Activated T-cell treated with anti-CD3 and anti-CD28 coated beads for 4 hours (primary cell): ENCODE measurements at regions not wholly inside any gene's neighbourhood (a gene's known extent, or its start where the extent isn't known, plus 50 kb on each side); places are given as distances from the start of the nearest gene placed in this dataset.
"Not testable (repeated sequence)": the region's sequence is repeated elsewhere in the genome, so short reads cannot be mapped to it uniquely, and the experiment has no call there.

ENCODE experiments used
- DNase-seq: peaks from one replicate; pipeline ENCODE4 v3.0.0-alpha.2; 2020

DNA sequence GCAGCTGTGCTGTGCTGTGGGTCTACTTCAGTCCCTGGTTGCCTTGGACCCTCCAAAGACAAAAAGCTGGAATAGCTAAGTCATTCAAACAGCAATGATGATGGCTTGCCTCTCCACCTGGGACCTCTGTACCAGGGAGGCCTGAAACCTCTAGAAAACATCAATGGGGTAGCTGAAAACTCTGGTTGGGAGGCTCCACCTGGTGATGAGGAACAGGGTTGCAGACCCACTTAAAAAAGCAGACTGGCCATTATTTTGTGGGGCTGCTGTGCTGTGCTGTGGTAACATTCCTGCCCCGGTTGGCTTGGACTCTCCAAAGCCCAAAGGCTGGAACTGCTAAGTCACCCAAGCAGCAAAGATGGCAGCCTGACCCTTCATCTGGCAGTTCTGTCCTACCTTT, 839.3 kb upstream of the ARRDC3 start:
- no peak for DNase-seq

DNA sequence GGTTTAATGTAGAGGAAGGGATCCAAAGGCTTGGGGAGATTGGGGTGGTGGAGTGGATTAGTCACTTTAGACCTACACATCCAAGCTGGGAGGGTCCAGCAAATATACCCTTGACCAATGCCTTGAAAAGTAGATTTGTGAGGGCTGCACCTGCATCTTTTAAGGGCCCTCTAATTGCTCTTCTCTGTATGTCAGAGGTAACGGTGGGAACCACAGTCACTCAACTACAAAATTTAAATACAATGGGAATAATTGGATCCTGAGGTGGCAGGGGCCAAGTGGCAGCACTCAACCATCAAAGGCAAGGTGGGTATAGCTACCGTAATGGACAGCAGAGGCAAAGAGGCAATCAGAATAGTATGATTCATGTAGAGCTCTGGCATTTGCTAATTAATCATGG, 833.7 kb upstream of the ARRDC3 start:
- not testable (repeated sequence) for DNase-seq

- DNase-seq = no peak
Observed at GRCh38 chr5:92215116-92215515, 832.0 kb upstream of the ARRDC3 start.

GRCh38 chr5:92208265-92208664, 825.1 kb upstream of the ARRDC3 start:
- no peak for DNase-seq

GRCh38 chr5:92207151-92207550, 824.0 kb upstream of the ARRDC3 start:
- DNase-seq = no peak

DNA sequence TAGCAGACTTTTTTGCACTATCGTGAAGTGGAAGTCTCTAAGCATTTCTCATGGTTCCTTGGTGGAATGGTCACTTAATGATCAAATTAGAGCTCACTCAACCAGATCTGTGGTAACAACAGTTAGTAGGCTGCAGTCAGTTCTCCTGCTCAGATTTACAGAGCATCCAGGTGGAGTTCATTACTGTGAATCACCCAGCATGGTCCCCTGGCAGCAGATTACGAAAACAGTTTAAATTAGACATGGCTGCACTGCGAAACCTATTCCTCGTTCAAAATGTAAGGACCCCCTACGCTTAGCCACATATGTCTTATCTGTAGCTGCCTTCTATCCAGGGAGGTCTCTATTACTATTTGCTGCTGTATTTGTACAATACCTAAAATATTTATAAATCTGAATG, 823.6 kb upstream of the ARRDC3 start:
- DNase-seq = no peak

GRCh38 chr5:92199035-92199434, 815.9 kb upstream of the ARRDC3 start:
- DNase-seq = not testable (repeated sequence)

- no peak for DNase-seq
Observed at GRCh38 chr5:92181656-92182055, 798.5 kb upstream of the ARRDC3 start.

- no peak for DNase-seq
Observed at GRCh38 chr5:92180391-92180790, 797.3 kb upstream of the ARRDC3 start.

GRCh38 chr5:92179651-92180050, 796.5 kb upstream of the ARRDC3 start:
- DNase-seq = no peak

DNA sequence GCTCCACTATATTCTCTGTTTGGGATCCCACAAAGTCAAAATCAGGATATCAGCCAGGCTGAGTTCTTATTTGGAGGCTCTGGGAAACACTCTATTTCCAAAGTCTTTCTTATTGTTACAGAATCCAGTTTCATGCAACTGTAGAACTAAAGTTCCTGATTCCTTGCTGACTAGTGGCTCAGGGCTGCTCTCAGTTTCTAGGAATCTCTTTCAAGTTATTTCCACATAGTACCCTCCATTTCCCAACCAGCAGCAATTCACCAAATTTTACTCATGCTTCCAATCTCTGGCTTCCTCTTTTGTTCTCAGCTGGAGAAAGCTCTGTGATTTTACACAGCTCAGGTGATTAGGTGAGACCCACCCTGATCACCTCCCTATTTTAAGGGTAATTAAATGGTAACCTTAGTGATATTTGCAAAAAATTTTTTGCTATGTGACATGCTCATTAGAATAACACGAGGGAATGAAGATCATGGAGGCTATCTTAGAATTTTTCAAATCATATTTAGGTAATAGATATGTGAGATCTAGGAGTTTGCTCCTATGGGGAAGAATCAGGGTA, 794.9 kb upstream of the ARRDC3 start:
- DNase-seq = no peak

- DNase-seq = no peak
Observed at GRCh38 chr5:92163906-92164305, 780.8 kb upstream of the ARRDC3 start.

- DNase-seq = no peak
Observed at GRCh38 chr5:92147798-92148197, 764.7 kb upstream of the ARRDC3 start.

DNA sequence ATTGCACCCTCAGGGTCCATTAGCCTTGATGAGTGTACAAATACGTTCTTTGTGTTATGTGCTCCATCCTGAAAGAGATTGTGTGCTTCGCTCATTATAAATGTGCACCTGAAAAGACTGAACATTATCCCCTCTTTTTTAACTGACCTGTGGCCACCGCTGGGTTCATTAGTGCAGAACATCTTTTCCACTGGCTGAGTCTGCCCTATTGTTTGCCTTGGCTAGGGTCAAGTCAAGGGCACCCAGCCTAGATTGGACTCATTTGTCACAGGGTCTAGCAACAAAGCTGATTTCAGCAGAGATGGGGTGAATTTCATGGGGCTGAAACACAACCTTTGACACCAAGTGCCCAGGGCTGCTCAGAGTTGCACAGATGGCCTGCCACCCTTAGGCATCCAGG, 764.1 kb upstream of the ARRDC3 start:
- DNase-seq = no peak

- DNase-seq = no peak
Observed at GRCh38 chr5:92145852-92146251, 762.7 kb upstream of the ARRDC3 start.

DNA sequence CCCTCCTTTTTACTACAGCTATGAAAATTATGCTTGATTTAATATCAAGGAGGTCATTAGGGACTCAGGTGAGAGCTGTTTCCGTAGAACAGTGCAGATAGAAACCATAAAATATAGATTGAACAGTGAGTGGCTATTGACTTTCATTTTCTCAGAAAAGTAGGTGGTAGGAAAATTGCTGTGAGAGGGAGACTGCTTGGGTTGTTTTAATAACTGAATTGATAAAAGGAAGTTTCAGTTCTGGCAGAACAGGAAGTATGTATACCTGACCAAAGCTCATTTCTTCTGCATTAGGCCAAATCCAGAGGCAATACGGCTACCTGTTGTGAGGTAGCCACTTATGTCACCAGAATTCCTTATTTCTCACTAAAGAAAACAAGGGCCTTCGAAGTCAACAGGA, 761.7 kb upstream of the ARRDC3 start:
- DNase-seq = no peak

GRCh38 chr5:92132294-92132908, 749.3 kb upstream of the ARRDC3 start:
- DNase-seq = not testable (repeated sequence)

DNA sequence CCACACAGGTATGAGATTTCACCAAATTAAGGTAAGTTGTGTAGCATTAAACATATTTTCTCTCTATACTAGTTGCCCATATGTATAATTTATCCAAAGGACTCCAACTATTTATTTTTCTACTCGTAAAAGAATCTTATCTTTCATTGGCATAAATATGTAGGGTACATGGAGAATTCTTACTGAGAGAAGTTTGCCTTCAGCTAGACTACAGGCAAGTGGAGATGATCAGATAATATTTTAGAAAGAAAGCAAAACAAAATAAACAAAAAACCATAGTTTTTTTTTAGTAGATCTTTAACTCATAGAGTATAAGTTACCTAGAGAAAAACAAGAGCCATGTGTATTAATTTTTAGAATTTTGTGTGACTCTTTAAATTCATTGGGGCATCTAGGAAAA, 743.1 kb upstream of the ARRDC3 start:
- no peak for DNase-seq

DNA sequence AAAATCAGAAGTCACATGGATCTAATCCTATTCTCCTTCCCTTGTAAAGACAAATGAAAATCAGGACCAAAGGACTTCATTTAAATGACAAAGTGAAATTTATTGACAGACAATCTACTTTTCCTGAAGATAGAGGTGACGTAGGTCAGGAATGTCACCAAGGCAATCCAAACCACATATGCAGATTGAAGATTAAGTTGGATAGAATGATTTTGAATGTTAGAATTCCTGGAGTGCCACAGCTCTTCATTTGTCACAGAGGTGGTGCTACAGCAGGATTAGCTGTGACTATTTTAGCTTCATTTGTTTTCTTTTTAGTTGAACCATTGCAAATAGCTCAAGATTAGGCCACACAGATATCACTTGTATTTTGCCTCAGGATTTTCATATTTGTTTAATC, 736.0 kb upstream of the ARRDC3 start:
- no peak for DNase-seq

DNA sequence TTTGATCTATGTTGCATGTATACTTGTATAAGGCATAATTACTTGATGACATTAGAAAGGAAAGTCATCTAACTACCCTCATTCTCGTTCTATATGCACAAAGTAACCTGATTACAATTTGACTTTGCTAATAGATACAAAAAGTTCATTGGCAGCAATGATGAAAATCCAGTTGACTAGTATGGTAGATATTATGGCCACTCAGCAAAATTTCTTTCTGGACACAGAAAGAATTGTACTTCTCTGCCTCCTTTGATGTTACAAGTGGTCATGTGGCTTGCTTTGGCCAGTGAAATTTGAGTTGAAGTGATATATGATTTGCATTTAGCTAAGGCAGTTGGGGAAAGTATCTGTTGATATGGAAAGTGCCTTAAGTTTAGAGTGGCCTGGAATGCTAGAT, 723.7 kb upstream of the ARRDC3 start:
- no peak for DNase-seq

DNA sequence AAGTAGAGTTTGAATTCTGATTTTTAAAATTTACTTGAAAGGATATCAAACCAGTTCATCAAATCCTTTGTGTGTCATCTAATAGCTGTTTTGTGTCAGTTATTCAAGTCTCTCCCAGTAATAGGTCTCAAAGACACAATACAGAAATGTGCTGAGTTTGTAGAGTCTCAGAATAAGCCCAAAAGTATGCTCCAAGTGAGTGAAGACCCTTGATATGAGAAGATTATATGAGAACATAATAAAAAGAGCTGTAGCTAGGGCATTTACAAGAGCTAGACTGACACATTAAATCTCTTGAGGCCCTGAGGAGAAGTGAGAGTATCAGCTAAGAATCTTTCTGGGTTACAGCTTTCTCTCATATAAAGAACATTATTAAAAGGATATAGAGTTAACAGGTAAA, 721.0 kb upstream of the ARRDC3 start:
- DNase-seq = no peak

- DNase-seq = no peak
Observed at GRCh38 chr5:92102313-92102712, 719.2 kb upstream of the ARRDC3 start.

GRCh38 chr5:92092239-92092638, 709.1 kb upstream of the ARRDC3 start:
- DNase-seq = no peak

DNA sequence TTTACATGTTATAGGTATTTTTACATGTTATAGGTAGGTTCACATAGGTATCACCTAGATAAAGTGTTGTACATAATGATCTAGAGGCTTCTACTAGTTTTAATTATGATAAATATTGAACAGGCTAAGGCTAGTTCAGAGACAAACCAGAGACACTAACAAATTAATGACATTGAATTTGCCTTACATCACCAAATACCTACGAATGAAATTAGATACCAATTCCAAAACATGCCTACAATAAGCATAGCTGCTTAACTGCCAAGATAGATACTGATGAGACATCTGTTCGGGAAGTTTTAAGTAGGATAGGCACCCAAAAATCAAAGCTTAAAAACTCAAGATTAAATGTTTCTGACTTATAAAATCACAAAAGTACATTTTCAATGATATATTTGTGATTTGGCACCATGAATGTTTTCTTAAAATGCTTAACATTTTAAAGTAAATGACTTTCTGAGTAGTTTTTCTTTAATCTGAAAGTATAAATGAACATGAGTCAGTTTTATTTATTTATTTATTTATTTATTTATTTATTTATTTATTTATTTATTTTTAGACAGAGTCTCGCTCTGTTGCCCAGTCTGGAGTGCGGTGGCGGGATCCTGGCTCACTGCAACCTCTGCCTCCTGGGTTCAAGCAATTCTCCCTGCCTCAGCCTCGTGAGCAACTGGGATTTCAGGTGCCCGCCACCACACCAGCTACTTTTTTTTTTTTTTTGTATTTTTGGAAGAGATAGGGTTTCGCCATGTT, 703.1 kb upstream of the ARRDC3 start:
- DNase-seq = no peak
